B cell (primary cell): ENCODE measurements at regions not wholly inside any gene's neighbourhood (a gene's known extent, or its start where the extent isn't known, plus 50 kb on each side); places are given as distances from the start of the nearest gene placed in this dataset.

Experiments
- ATAC-seq: fragments of 200-7000 bp; cut with Tn5 transposase; one replicate; pipeline ENCODE4 v1.10.0; 2021; ENCODE audit warnings: low read depth, mild to moderate bottlenecking, moderate number of reproducible peaks, moderate library complexity
- CTCF ChIA-PET: fragments of 350-600 bp; sonication (Branson Sonifier 250); formaldehyde crosslinking; loops from one replicate; lab custom pipeline; 2021; ENCODE audit warnings: antibody characterized with exemption, inconsistent platforms; lab: Charles Lee
- POLR2A ChIA-PET: fragments of 350-600 bp; sonication (Branson Sonifier 250); formaldehyde crosslinking; loops from one replicate; lab custom pipeline; 2021; ENCODE audit warnings: antibody characterized with exemption; lab: Charles Lee
- DNase-seq: peaks from one replicate; pipeline ENCODE4 v3.0.0; 2013
- H2AFZ ChIP-seq: 2 replicates; pipeline ENCODE4 v1.6.1; 2012; ENCODE audit warnings: mild to moderate bottlenecking, low read depth, low read length; ENCODE audit not compliant: insufficient read depth, poor library complexity, severe bottlenecking
- H3K27ac ChIP-seq, 2 donors: 1 replicate in 1 of 2; 2 replicates in 1 of 2; pipeline ENCODE4 v1.5.1; 2012 to 2013; ENCODE audit warnings: low read length in 2 of 2, mild to moderate bottlenecking in 2 of 2, moderate library complexity in 1 of 2
- H3K27me3 ChIP-seq, 4 experiments: fragments of 200-600 bp in 1 of 4; sonication (generic) in 1 of 4; replicated peaks in 1 of 4; 1 replicate in 2 of 4; 2 replicates in 2 of 4; pipeline versions ENCODE4 v1.6.1 to v1.7.0; 2013 to 2016; ENCODE audit warnings: low read length in 3 of 4, mild to moderate bottlenecking in 2 of 4, mixed read lengths in 1 of 4, moderate library complexity in 1 of 4; ENCODE audit not compliant: insufficient read depth in 4 of 4, control insufficient read depth in 3 of 4; ENCODE audit errors: control extremely low read depth in 1 of 4
- H3K36me3 ChIP-seq, 2 experiments: replicated peaks in 1 of 2; 1 replicate in 1 of 2; 2 replicates in 1 of 2; pipeline versions ENCODE4 v1.6.1 to v1.7.1; 2013; ENCODE audit warnings: low read length in 1 of 2; ENCODE audit not compliant: insufficient read depth in 2 of 2, control insufficient read depth in 1 of 2; ENCODE audit errors: control extremely low read depth in 1 of 2, extremely low read depth in 1 of 2
- H3K4me1 ChIP-seq, 2 donors: fragments of 200-600 bp in 1 of 2; sonication (generic) in 1 of 2; 1 replicate in 1 of 2; 2 replicates in 1 of 2; pipeline versions ENCODE4 v1.5.1 to v1.6.1; 2013 to 2017; ENCODE audit warnings: low read length in 2 of 2; ENCODE audit not compliant: control insufficient read depth in 2 of 2, insufficient read depth in 2 of 2
- H3K4me2 ChIP-seq: replicated peaks from 2 replicates; pipeline ENCODE3; 2012; ENCODE audit warnings: mild to moderate bottlenecking, low read depth, low read length; ENCODE audit not compliant: poor library complexity, severe bottlenecking
- H3K4me3 ChIP-seq, 5 experiments: fragments of 200-600 bp in 1 of 5; sonication (generic) in 1 of 5; 1 replicate in 3 of 5; 2 replicates in 2 of 5; pipeline versions ENCODE4 v1.5.1 to v1.7.0; 2011 to 2016; ENCODE audit warnings: low read length in 4 of 5, mild to moderate bottlenecking in 4 of 5, low read depth in 2 of 5, control low read depth in 1 of 5, moderate library complexity in 1 of 5; ENCODE audit not compliant: insufficient read depth in 1 of 5; ENCODE audit errors: control extremely low read depth in 1 of 5, extremely low read depth in 1 of 5
- H3K79me2 ChIP-seq: fragments of 200-600 bp; sonication (generic); one replicate; pipeline ENCODE4 v1.6.0; 2016; ENCODE audit warnings: low read length; ENCODE audit not compliant: control insufficient read depth, insufficient read depth
- H3K9ac ChIP-seq: fragments of 200-600 bp; sonication (generic); 2 replicates; pipeline ENCODE4 v1.6.1; 2017; ENCODE audit warnings: mild to moderate bottlenecking, low read length, moderate library complexity
- H3K9me3 ChIP-seq, 3 donors: one replicate each; pipeline versions ENCODE4 v1.6.1 to v1.7.1; 2013; ENCODE audit warnings: low read length in 2 of 3; ENCODE audit not compliant: control insufficient read depth in 2 of 3, insufficient read depth in 1 of 3; ENCODE audit errors: control extremely low read depth in 1 of 3
- H4K20me1 ChIP-seq: 2 replicates; pipeline ENCODE4 v1.6.0; 2012; ENCODE audit warnings: mild to moderate bottlenecking, low read length; ENCODE audit not compliant: insufficient read depth, control insufficient read depth, poor library complexity, severe bottlenecking
- H3K27ac Mint-ChIP-seq: one replicate; pipeline ENCODE4 v1.8.0; 2021; ENCODE audit warnings: mixed read lengths
- H3K27me3 Mint-ChIP-seq: one replicate; pipeline ENCODE4 v1.8.0; 2021; ENCODE audit warnings: mixed read lengths
- H3K4me1 Mint-ChIP-seq: one replicate; pipeline ENCODE4 v1.8.0; 2021; ENCODE audit warnings: mixed read lengths
- H3K4me3 Mint-ChIP-seq: one replicate; pipeline ENCODE4 v1.8.0; 2021; ENCODE audit warnings: mixed read lengths
- H3K9me3 Mint-ChIP-seq: one replicate; pipeline ENCODE4 v1.8.0; 2022; ENCODE audit warnings: mixed read lengths; ENCODE audit not compliant: insufficient read depth
- CTCF ChIP-seq: fragments of 200-600 bp; IDR thresholded peaks from one replicate; pipeline ENCODE4 v1.8.0; 2022; ENCODE audit warnings: antibody characterized with exemption, mild to moderate bottlenecking
- EZH2 ChIP-seq: IDR thresholded peaks from 2 replicates; pipeline ENCODE4 v1.6.1; 2012; ENCODE audit warnings: borderline replicate concordance, low read depth, mild to moderate bottlenecking, moderate library complexity, low read length; ENCODE audit not compliant: insufficient read depth, poor library complexity, severe bottlenecking
- WGBS: methylation state at CpG from one replicate; pipeline ENCODE4 v1.1.5; 2013; ENCODE audit warnings: missing lambda C conversion rate; ENCODE audit not compliant: insufficient coverage; 5-methylcytosine and 5-hydroxymethylcytosine counted together
- intact Hi-C: fragments of 100-400 bp; cut with micrococcal nuclease; formaldehyde crosslinking; loops from one replicate; pipeline ENCODE4 v1.10.0; 2022

- no peak for DNase-seq
- Mint-ChIP-seq H3K4me3 (no peak overlapping the region), H3K27me3 (no peaks in the 10 kb centered on the region), H3K4me1 (no peaks in the 10 kb centered on the region), H3K9me3 (no peaks in the 10 kb centered on the region), H3K27ac (no peak overlapping the region)
- H3K27ac ChIP-seq: no peak overlapping the region
- H3K4me3 ChIP-seq: no peak overlapping the region
- no peaks in the 10 kb centered on the region for H3K27me3 ChIP-seq
- no peak for ATAC-seq
- no peaks in the 10 kb centered on the region for H4K20me1 ChIP-seq
- H3K9me3 ChIP-seq: peaks cover 0 to 5% (median 0%) of the 10 kb centered on the region in 3 donors
- H3K4me2 ChIP-seq: no peak overlapping the region
- POLR2A ChIA-PET: no interaction called here
- CTCF ChIA-PET: no interaction called here
- 40% methylated on average over 2 of the region's 8 CpGs for WGBS
- H3K36me3 ChIP-seq: no peaks in the 10 kb centered on the region
- intact Hi-C loops: no loop called here
- H3K4me1 ChIP-seq: no peaks in the 10 kb centered on the region
- H3K9ac ChIP-seq: no peak overlapping the region
- TF ChIP-seq CTCF (no peak), EZH2 (no peak)
- no peaks in the 10 kb centered on the region for H3K79me2 ChIP-seq
- no peak overlapping the region for H2AFZ ChIP-seq
Observed at GRCh38 chr6:9623228-9623832, 791.5 kb downstream of the TFAP2A start.

GRCh38 chr6:9621276-9621675, 793.6 kb downstream of the TFAP2A start:
- no peak for DNase-seq
- Histone ChIP-seq H2AFZ (no peak overlapping the region), H3K4me3 (no peak overlapping the region), H3K79me2 (no peaks in the 10 kb centered on the region), H3K9me3 (peaks cover 0 to 5% (median 0%) of the 10 kb centered on the region in 3 donors), H3K4me1 (no peaks in the 10 kb centered on the region), H3K4me2 (no peak overlapping the region), H4K20me1 (no peaks in the 10 kb centered on the region), H3K36me3 (no peaks in the 10 kb centered on the region), H3K9ac (no peak overlapping the region), H3K27ac (no peak overlapping the region), H3K27me3 (no peaks in the 10 kb centered on the region)
- 86% methylated on average over 1 of the region's 3 CpGs for WGBS
- Mint-ChIP-seq H3K4me3 (no peak overlapping the region), H3K9me3 (no peaks in the 10 kb centered on the region), H3K4me1 (no peaks in the 10 kb centered on the region), H3K27ac (no peak overlapping the region), H3K27me3 (no peaks in the 10 kb centered on the region)
- intact Hi-C loops: no loop called here
- TF ChIP-seq EZH2: no peak
- TF ChIP-seq CTCF: no peak
- ATAC-seq: no peak
- ChIA-PET CTCF (no interaction called here), POLR2A (no interaction called here)
